ENCODE measurements at regions not wholly inside any gene's neighbourhood (a gene's known extent, or its start where the extent isn't known, plus 50 kb on each side); places are given as distances from the start of the nearest gene placed in this dataset.
"Not testable (repeated sequence)": the region's sequence is repeated elsewhere in the genome, so short reads cannot be mapped to it uniquely, and the experiment has no call there.

DNA sequence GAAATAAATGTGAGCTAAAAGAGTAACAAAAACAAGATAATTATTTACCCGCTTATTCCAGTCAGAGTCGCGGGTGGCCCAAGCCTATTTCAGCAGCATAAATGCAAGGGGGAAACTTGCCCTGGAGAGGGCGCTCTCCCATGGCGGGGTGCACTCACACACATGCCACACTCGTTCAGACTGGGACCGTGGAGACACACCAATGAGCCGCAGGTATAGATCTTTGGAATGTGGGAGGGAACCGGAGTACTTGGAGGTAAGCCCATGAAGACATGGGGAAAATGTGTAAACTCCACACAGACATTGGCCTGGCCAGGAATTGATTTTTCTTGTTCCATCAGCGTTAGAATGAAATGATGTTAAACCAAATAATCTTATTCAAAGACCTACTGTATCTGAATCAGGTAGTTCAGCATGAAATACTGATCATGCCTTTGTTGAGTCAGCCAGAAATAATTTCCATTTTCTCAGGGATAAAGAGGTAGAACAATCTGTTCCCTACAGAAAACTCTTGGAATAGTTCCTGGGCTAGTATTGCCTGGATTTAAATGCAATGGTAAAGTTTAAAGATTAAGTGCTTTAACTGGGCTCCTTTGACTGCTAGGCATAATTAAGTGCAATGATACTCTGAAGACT is 191.5 kb downstream of the MCHR2 start:
- no peak for DNase-seq

GRCh38 chr6:99808992-99809391 is 185.0 kb downstream of the MCHR2 start:
- no peak for DNase-seq

- DNase-seq: no peak
Observed at GRCh38 chr6:99810295-99810694, 183.7 kb downstream of the MCHR2 start.

GRCh38 chr6:99810942-99811620 is 182.9 kb downstream of the MCHR2 start:
- DNase-seq: no peak

- no peak for DNase-seq
Observed at GRCh38 chr6:99811636-99812035, 182.4 kb downstream of the MCHR2 start.

DNA sequence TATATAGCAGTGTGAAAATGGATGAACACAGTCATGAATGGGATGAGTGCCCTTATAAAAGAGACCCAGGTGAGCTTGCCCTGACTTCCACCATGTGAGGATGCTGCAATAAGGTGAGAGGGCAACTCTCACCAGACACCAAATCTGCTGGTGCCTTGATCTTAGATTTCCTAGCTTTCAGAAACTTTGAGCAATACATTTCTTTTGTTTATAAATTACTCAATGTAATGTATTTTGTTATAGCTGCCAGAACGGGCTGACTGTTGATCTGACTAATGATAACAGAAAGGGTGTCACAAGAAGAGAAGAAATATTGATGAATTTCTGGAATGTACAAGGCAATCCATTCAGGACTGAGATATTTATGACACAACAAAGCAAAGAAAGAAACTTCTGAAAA is 180.5 kb downstream of the MCHR2 start:
- DNase-seq: no peak

- no peak for DNase-seq
Observed at GRCh38 chr6:99814230-99814928, 179.6 kb downstream of the MCHR2 start.

DNA sequence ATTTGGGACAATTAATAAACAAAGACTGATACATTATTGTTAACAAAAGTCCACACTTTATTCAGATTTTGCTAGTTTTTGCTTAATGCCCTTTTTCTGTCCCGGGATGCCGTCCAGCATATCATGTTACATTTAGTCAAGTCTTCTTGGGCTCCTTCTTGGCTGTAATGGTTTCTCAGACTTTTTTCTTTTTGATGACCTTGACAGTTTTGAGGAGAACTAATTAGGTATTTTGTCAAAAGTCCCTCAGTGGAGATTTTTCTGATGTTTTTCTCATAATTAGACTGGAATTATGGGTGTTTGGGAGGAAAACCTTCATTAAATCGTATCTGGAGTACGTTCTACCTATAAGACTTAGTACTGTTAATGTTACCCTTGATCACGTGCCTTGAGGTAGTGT is 177.2 kb downstream of the MCHR2 start:
- no peak for DNase-seq

DNA sequence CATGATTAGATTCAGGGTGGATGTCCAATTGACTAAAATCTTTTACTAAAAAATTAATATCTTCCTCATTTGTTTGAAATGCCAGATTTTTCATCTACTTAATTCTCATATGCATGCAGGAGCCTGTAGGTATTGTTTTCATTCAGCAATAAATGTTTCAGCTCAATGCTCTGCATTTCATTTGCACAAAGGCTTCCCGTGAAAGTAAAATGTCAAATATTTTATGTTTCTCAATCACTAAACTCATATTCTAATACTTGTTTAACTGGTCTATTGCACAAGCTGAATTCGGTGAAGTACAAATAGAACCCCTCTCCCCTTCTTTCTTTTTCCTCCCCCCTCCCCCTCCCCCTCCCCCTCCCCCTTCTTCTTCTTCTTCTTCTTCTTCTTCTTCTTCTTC is 175.9 kb downstream of the MCHR2 start:
- DNase-seq: no peak

- no peak for DNase-seq
Observed at GRCh38 chr6:99819853-99820252, 174.2 kb downstream of the MCHR2 start.

DNA sequence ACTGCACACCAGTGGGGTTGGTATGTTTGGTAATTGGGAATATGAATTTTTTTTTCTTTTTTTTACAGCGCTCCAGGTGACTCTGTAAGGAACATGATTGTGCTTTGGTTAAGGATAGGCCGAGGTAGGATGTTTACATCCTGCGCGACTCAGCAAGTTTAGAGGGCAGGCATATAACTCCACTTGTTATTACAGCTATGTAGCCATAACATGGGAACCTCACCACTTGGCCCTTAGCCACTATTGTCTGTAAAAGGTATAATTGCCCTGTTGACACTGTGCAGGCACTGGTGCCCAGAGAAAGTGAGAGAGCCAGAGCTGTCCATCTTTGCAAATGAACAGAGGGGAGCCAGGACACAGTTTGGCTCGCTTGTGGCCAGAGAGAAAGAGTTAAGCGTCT is 172.9 kb downstream of the MCHR2 start:
- no peak for DNase-seq

- DNase-seq: peak; percentile 6
Observed at GRCh38 chr6:99822741-99823512, 171.1 kb downstream of the MCHR2 start.

- DNase-seq: not testable (repeated sequence)
Observed at GRCh38 chr6:99823513-99824235, 170.3 kb downstream of the MCHR2 start.

GRCh38 chr6:99833034-99833433 is 161.0 kb downstream of the MCHR2 start:
- DNase-seq: no peak

- DNase-seq: no peak
Observed at GRCh38 chr6:99836471-99836870, 157.6 kb downstream of the MCHR2 start.

- DNase-seq: no peak
Observed at GRCh38 chr6:99838607-99839006, 155.4 kb downstream of the MCHR2 start.

DNA sequence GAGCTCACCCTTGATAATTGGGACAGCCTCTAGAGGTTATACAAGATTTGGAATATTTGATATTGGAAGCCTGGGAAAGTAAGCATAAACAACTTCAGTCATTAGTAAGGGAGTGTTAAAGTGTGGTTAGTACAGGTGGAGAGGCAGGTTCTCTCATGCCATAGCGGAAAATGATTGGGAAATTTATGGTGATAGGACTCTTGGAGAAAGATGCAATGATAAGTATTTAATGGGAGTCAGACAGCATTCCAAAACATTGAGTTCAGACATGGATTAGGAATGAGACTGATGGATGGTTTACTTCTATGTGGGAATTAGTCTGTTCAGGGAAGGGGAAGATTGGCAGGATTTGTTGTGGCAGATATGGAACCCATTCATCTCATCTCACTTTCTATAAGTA is 152.7 kb downstream of the MCHR2 start:
- no peak for DNase-seq

GRCh38 chr6:99846006-99846405 is 148.0 kb downstream of the MCHR2 start:
- no peak for DNase-seq

- no peak for DNase-seq
Observed at GRCh38 chr6:99850841-99851240, 143.2 kb downstream of the MCHR2 start.

DNA sequence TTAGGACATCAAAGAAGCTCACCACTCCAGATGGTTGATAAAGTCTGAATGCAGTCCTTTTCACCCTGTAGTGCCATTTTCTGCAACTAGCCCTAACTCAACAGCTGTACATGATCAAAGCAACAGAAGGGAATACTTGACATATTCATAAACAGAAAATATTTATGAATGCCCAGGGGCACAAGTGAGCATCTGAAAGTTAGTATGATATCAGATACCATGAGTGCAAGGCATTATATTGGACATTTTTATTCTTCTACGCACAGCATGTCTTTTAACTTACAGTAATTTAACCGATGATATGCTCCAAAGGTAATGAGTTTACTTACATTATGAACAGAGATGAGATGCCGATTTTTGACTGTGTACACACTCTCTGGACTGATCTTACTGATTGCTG is 142.0 kb downstream of the MCHR2 start:
- no peak for DNase-seq

- DNase-seq: no peak
Observed at GRCh38 chr6:99867026-99867425, 127.0 kb downstream of the MCHR2 start.

GRCh38 chr6:99868074-99868702 is 125.8 kb downstream of the MCHR2 start:
- peak; percentile 73 for DNase-seq
